ENCODE measurements at regions not wholly inside any gene's neighbourhood (a gene's known extent, or its start where the extent isn't known, plus 50 kb on each side); places are given as distances from the start of the nearest gene placed in this dataset.

DNA sequence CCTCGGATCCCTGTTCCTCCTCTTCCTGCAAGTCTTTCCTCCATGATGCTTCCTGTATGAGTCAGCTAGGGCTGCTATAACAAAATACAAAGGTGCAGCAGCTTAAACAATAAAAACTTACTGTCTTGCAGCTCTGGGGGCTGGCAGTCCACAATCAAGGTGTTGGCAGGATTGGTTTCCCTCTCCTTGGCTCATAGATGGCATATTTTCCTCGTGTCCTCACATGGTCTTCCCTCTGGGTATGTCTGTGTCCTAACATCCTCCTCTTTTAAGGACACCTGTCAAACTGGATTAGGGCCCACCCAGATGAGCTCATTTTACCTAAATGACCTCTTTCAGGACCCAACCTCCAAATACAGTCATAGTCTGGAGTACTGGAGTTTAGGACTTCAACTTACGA lies 117.5 kb downstream of the MED10 start:
- TF ChIP-seq, protein P1, sequence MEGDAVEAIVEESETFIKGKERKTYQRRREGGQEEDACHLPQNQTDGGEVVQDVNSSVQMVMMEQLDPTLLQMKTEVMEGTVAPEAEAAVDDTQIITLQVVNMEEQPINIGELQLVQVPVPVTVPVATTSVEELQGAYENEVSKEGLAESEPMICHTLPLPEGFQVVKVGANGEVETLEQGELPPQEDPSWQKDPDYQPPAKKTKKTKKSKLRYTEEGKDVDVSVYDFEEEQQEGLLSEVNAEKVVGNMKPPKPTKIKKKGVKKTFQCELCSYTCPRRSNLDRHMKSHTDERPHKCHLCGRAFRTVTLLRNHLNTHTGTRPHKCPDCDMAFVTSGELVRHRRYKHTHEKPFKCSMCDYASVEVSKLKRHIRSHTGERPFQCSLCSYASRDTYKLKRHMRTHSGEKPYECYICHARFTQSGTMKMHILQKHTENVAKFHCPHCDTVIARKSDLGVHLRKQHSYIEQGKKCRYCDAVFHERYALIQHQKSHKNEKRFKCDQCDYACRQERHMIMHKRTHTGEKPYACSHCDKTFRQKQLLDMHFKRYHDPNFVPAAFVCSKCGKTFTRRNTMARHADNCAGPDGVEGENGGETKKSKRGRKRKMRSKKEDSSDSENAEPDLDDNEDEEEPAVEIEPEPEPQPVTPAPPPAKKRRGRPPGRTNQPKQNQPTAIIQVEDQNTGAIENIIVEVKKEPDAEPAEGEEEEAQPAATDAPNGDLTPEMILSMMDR (IDR thresholded peaks at IDR 0.05; ENCODE audit: low read length), result no peak
- TF ChIP-seq EZH2 (IDR thresholded peaks at IDR 0.05; ENCODE audit: borderline replicate concordance, low read length), result no peak
